Thoracic aorta (tissue), 2 donors: ENCODE measurements at regions not wholly inside any gene's neighbourhood (a gene's known extent, or its start where the extent isn't known, plus 50 kb on each side); places are given as distances from the start of the nearest gene placed in this dataset.

Experiments
- ATAC-seq: fragments of 150-250 bp; one replicate; pipeline ENCODE4 v1.8.0; 2017; ENCODE audit warnings: low read depth; ENCODE audit not compliant: insufficient number of reproducible peaks, low FRiP score
- DNase-seq: peaks from one replicate; pipeline ENCODE4 v3.0.0-alpha.2; 2020; ENCODE audit warnings: low spot score
- H3K27ac ChIP-seq, 2 donors: fragments of 200-600 bp; sonication (generic); 1 replicate in 1 of 2; 2 replicates in 1 of 2; pipeline ENCODE4 v1.5.1; 2016; ENCODE audit warnings: mild to moderate bottlenecking in 2 of 2, moderate library complexity in 2 of 2
- H3K27me3 ChIP-seq: fragments of 200-600 bp; sonication (generic); replicated peaks from 2 replicates; pipeline ENCODE4 v1.6.0; 2016; ENCODE audit warnings: mild to moderate bottlenecking; ENCODE audit not compliant: insufficient read depth
- H3K36me3 ChIP-seq: fragments of 200-600 bp; sonication (generic); one replicate; pipeline ENCODE4 v1.5.1; 2016
- H3K4me1 ChIP-seq, 2 donors: fragments of 200-600 bp; sonication (generic); 1 replicate in 1 of 2; 2 replicates in 1 of 2; pipeline versions ENCODE4 v1.5.1 to v1.6.0; 2016; ENCODE audit warnings: low read depth in 2 of 2, mild to moderate bottlenecking in 1 of 2; ENCODE audit not compliant: control insufficient read depth in 1 of 2
- H3K4me3 ChIP-seq: fragments of 200-600 bp; sonication (generic); 2 replicates; pipeline ENCODE4 v1.5.1; 2016; ENCODE audit warnings: mild to moderate bottlenecking
- H3K9me3 ChIP-seq: fragments of 200-600 bp; sonication (generic); 2 replicates; pipeline ENCODE4 v1.5.1; 2016
- CTCF ChIP-seq: fragments of 200-600 bp; sonication (generic); IDR thresholded peaks from one replicate; pipeline ENCODE4 v1.5.1; 2019; ENCODE audit warnings: antibody characterized with exemption

- DNase-seq = no peak
Measured at GRCh38 chr9:32291370-32291769, 93.1 kb upstream of the ACO1 start.

GRCh38 chr9:32292611-32293010, 91.8 kb upstream of the ACO1 start:
- no peaks in the 10 kb centered on the region for H3K36me3 ChIP-seq
- H3K4me1 ChIP-seq = no peaks in the 10 kb centered on the region
- no peaks in the 10 kb centered on the region for H3K27me3 ChIP-seq
- H3K9me3 ChIP-seq = no peaks in the 10 kb centered on the region
- H3K4me3 ChIP-seq = no peak overlapping the region
- ATAC-seq (no peak), DNase-seq (no peak)
- H3K27ac ChIP-seq = no peak overlapping the region
- TF ChIP-seq CTCF = no peak

More at GRCh38 chr9:32291370-32291769, 93.1 kb upstream of the ACO1 start:
- H3K9me3 ChIP-seq = no peaks in the 10 kb centered on the region
- no peak for TF ChIP-seq CTCF
- H3K36me3 ChIP-seq = no peaks in the 10 kb centered on the region
- no peaks in the 10 kb centered on the region for H3K4me1 ChIP-seq
- H3K27me3 ChIP-seq = no peaks in the 10 kb centered on the region
- no peak overlapping the region for H3K27ac ChIP-seq
- no peak overlapping the region for H3K4me3 ChIP-seq
- ATAC-seq = no peak

GRCh38 chr9:32293091-32293490, 91.4 kb upstream of the ACO1 start:
- no peak for ATAC-seq
- no peak for TF ChIP-seq CTCF

GRCh38 chr9:32294106-32294505, 90.3 kb upstream of the ACO1 start:
- H3K4me1 ChIP-seq = no peaks in the 10 kb centered on the region
- no peak overlapping the region for H3K4me3 ChIP-seq
- H3K9me3 ChIP-seq = no peaks in the 10 kb centered on the region
- H3K36me3 ChIP-seq = no peaks in the 10 kb centered on the region
- H3K27ac ChIP-seq = no peak overlapping the region
- ATAC-seq (no peak), DNase-seq (no peak)
- H3K27me3 ChIP-seq = no peaks in the 10 kb centered on the region
- no peak for TF ChIP-seq CTCF

More at GRCh38 chr9:32293091-32293490, 91.4 kb upstream of the ACO1 start:
- Histone ChIP-seq H3K27me3 (no peaks in the 10 kb centered on the region), H3K9me3 (no peaks in the 10 kb centered on the region), H3K27ac (no peak overlapping the region), H3K4me3 (no peak overlapping the region), H3K4me1 (no peaks in the 10 kb centered on the region), H3K36me3 (no peaks in the 10 kb centered on the region)
- DNase-seq = no peak

GRCh38 chr9:32300373-32300772, 84.1 kb upstream of the ACO1 start:
- H3K36me3 ChIP-seq = no peaks in the 10 kb centered on the region
- H3K9me3 ChIP-seq = no peaks in the 10 kb centered on the region
- TF ChIP-seq CTCF = no peak
- H3K27ac ChIP-seq = no peak overlapping the region
- H3K4me1 ChIP-seq = no peaks in the 10 kb centered on the region
- no peaks in the 10 kb centered on the region for H3K27me3 ChIP-seq
- no peak for ATAC-seq
- no peak overlapping the region for H3K4me3 ChIP-seq
- no peak for DNase-seq
